ENCODE measurements at regions not wholly inside any gene's neighbourhood (a gene's known extent, or its start where the extent isn't known, plus 50 kb on each side); places are given as distances from the start of the nearest gene placed in this dataset. TPM values are rescaled to one million over a fixed set of nuclear protein-coding genes. Genes with fewer than 3 reads are reported as not detected.

DNA sequence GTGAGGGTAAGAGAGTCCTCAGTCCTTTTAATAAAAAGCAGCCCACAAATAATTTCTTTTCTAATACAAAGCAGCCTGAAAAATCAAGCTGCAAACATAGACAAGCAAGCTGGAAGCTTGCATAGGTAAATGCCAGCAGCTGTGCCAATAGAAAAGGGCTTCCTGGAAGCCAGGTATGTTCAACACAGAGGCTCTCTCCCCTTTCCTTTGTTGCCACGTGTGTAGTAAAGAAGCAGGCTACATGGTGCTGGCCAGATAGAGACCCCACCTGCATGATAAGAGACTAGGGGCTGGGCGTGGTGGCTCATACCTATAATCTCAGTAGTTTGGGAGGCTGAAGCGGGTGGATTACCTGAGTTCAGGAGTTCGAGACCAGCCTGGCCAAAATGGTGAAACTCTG, 50.1 kb upstream of the ERRFI1 start:
- no peak overlapping the region for H3K4me2 ChIP-seq (ENCODE audit: insufficient read depth, low read length)
- H3K4me3 ChIP-seq (ENCODE audit: insufficient read depth, low read length): no peak overlapping the region
- TF ChIP-seq, protein P1, sequence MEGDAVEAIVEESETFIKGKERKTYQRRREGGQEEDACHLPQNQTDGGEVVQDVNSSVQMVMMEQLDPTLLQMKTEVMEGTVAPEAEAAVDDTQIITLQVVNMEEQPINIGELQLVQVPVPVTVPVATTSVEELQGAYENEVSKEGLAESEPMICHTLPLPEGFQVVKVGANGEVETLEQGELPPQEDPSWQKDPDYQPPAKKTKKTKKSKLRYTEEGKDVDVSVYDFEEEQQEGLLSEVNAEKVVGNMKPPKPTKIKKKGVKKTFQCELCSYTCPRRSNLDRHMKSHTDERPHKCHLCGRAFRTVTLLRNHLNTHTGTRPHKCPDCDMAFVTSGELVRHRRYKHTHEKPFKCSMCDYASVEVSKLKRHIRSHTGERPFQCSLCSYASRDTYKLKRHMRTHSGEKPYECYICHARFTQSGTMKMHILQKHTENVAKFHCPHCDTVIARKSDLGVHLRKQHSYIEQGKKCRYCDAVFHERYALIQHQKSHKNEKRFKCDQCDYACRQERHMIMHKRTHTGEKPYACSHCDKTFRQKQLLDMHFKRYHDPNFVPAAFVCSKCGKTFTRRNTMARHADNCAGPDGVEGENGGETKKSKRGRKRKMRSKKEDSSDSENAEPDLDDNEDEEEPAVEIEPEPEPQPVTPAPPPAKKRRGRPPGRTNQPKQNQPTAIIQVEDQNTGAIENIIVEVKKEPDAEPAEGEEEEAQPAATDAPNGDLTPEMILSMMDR (IDR thresholded peaks at IDR 0.05; ENCODE audit: extremely low read depth, low read depth, low read length): no peak
- no peaks in the 10 kb centered on the region for H3K79me2 ChIP-seq (ENCODE audit: insufficient read depth, low read length)
- no peak overlapping the region for H2AFZ ChIP-seq (ENCODE audit: low read length)
- DNase-seq (ENCODE audit: insufficient read length, low spot score, missing footprints): no peak
- H3K27me3 ChIP-seq (ENCODE audit: insufficient read depth, low read length): no peaks in the 10 kb centered on the region
- H4K20me1 ChIP-seq (ENCODE audit: insufficient read depth, low read length): no peaks in the 10 kb centered on the region
- no peaks in the 10 kb centered on the region for H3K36me3 ChIP-seq (ENCODE audit: insufficient read depth, low read length)
- H3K9me3 ChIP-seq (ENCODE audit: low read depth, low read length): no peaks in the 10 kb centered on the region
- H3K27ac ChIP-seq (ENCODE audit: low read depth, low read length): no peak overlapping the region
- peaks cover 39% of the 10 kb centered on the region for H3K4me1 ChIP-seq (ENCODE audit: insufficient read depth, low read length)

Small RNA genes lying in the stretch of these regions (small RNA-seq; reads per million reads assigned to genes)
- gene RNU1-7P: not detected
